Muscle of arm (tissue), 1 donor: ENCODE measurements at regions not wholly inside any gene's neighbourhood (a gene's known extent, or its start where the extent isn't known, plus 50 kb on each side); places are given as distances from the start of the nearest gene placed in this dataset.

Source experiments
- DNase-seq: peaks from one replicate; pipeline ENCODE4 v3.0.0-alpha.2; 2013

DNA sequence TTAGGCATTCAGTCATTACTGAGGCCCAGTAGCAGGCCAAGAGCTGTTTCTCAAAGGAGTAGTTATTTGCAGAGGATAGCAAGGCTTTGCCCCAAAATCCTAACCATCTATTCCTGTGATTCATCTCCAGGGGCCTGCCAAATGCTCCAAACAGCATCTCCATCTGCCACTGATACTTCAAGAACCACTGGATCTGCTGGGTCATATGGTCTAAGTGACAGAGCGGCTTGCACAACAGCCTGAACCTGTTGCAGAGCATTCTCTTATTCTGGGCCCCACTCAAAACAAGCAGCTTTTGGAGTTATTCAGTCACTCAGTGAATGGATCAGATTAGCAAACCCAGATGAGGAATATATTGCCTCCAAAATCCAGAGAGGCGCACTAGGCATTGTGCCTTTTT is 68.8 kb upstream of the ALDH1A3 start:
- no peak for DNase-seq

DNA sequence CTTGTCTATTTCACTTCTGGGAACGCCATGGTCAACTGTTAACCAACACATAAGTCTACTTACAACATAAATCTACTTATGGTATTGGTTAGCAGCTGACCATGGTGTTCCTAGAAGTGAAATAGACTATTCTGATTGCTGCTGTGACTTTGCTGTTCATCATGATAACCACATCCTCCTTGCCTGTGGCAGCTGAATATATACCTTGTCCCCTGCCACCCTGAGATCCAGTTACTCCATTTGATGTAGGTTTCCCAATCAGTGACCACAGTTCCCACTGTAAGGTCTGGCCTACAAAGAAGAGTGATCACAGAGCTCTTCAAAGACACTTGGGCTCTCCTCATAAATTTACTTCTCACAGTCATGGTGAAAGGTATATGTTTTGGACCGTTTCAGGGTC is 66.8 kb upstream of the ALDH1A3 start:
- no peak for DNase-seq

DNA sequence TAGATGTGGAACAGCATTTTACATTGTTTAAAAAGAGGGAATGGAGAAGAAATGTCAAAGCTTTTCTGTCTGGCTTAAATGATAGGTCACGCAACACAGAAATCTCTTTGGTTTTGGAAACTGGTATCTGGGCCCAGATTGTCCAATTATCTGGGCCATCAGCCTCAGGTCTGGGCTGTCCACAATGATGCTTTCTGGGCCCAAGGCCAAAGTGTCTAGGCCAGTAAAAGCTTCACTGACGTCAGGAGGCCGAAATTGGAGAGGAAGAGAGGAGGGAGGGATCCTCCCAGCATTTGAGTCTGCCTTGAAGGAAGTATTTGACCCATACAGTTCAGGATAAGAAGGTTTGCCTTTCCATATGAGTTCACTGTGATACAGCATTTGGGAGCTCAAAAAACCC is 60.7 kb upstream of the ALDH1A3 start:
- DNase-seq: peak; percentile 66

DNA sequence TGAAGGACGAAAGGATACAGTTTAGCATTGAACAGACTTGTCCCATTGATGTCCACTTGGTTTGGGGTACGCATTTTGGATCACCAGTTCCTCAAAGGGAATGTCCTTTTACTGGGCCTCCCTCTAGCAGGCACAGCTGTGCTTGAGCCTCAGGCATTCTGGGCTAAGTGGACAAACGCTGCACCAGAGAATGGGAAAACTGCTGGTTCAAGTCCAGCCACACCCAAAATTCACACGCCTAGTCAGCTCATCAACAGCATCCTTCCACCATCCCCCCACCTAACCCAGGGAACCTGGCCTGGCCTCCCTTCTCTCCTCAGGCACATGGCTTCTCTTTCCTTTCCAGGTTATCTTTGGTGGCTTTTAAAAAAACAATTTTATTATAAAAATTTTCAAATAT is 59.1 kb upstream of the ALDH1A3 start:
- DNase-seq: no peak

DNA sequence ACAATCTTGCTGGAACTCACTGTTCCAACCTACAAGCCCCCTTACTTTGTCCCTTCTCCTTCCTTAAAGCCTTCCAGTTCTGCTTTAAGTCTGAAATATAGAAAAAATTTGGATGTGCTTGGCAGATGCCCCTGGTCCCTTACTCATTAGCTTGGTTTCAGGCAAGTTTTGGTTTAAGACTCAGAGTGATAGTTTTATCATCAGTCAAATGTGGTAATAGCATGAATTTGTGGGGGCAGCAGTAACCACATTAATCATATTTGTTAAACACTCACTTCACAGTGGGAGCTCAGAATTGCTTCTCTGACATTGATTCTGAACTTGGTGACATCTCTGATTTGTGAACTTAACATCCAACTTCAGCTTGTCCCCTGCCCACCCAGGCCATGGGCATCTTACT is 58.3 kb upstream of the ALDH1A3 start:
- no peak for DNase-seq

DNA sequence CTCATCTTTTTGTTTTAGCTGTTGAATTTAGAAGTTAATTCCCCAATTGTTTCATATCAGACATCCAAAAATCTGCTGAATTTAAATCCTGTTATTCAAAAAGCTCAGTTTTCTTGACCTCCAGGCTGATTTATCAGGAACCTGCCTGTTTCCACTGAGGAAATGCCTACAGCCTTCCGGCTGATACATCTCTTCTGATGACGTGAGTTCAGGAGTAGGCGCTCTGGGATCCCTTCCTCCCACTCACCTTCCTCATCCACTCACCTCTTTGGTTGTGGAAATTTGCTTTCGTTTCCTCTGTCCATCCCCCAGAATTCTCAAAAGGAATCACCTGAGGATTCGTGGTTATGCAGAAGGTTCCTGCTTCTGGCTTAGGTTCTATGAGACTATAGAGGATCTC is 55.4 kb upstream of the ALDH1A3 start:
- DNase-seq: no peak

DNA sequence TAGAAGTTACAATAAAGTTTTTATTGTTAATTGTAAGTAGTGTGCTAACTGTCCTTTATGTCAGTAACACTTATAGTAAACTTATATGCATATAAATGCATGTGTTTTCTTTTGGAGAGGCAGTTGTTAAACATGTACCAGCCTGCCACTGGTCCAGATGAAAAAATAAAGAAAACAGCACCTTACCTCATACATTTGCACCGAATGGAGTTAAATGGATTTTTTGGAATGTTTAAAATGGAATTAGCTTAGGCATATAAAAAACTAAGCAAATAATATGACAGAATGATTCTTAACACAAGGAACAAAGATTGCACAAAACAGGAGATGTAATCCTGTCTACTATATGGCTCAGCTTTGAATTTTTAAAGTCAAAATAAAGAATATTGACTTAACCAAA is 50.2 kb upstream of the ALDH1A3 start:
- DNase-seq: no peak
